ENCODE measurements at regions not wholly inside any gene's neighbourhood (a gene's known extent, or its start where the extent isn't known, plus 50 kb on each side); places are given as distances from the start of the nearest gene placed in this dataset.
"Not testable (repeated sequence)": the region's sequence is repeated elsewhere in the genome, so short reads cannot be mapped to it uniquely, and the experiment has no call there.

GRCh38 chrX:1853916-1854315 is 239.1 kb downstream of the ASMT start:
- no peak for DNase-seq

GRCh38 chrX:1854861-1855260 is 240.0 kb downstream of the ASMT start:
- not testable (repeated sequence) for DNase-seq

- not testable (repeated sequence) for DNase-seq
These were observed 244.4 kb downstream of the ASMT start for GRCh38 chrX:1859266-1859665.

- no peak for DNase-seq
These were observed 246.2 kb downstream of the ASMT start for GRCh38 chrX:1860936-1861594.

- not testable (repeated sequence) for DNase-seq
These were observed 249.1 kb downstream of the ASMT start for GRCh38 chrX:1863995-1864394.

GRCh38 chrX:1870421-1870820 is 255.6 kb downstream of the ASMT start:
- DNase-seq: no peak

GRCh38 chrX:1871887-1872286 is 257.0 kb downstream of the ASMT start:
- no peak for DNase-seq

GRCh38 chrX:1873671-1874070 is 258.8 kb downstream of the ASMT start:
- no peak for DNase-seq

GRCh38 chrX:1874416-1874815 is 259.6 kb downstream of the ASMT start:
- no peak for DNase-seq

GRCh38 chrX:1874899-1875298 is 260.0 kb downstream of the ASMT start:
- DNase-seq: no peak

- DNase-seq: no peak
These were observed 261.2 kb downstream of the ASMT start for GRCh38 chrX:1876041-1876440.

GRCh38 chrX:1877780-1878179 is 262.9 kb downstream of the ASMT start:
- no peak for DNase-seq

GRCh38 chrX:1880884-1881817 is 266.3 kb downstream of the ASMT start:
- not testable (repeated sequence) for DNase-seq

GRCh38 chrX:1883772-1884171 is 268.9 kb downstream of the ASMT start:
- DNase-seq: no peak

- DNase-seq: no peak
These were observed 269.6 kb downstream of the ASMT start for GRCh38 chrX:1884446-1884845.

GRCh38 chrX:1885116-1885515 is 270.3 kb downstream of the ASMT start:
- no peak for DNase-seq

GRCh38 chrX:1888305-1888704 is 273.4 kb downstream of the ASMT start:
- not testable (repeated sequence) for DNase-seq

GRCh38 chrX:1894026-1894294 is 279.1 kb downstream of the ASMT start:
- no peak for DNase-seq

GRCh38 chrX:1894740-1895139 is 279.9 kb downstream of the ASMT start:
- no peak for DNase-seq

- no peak for DNase-seq
These were observed 280.7 kb downstream of the ASMT start for GRCh38 chrX:1895583-1895982.

GRCh38 chrX:1899841-1900240 is 285.0 kb downstream of the ASMT start:
- no peak for DNase-seq

- no peak for DNase-seq
These were observed 288.0 kb downstream of the ASMT start for GRCh38 chrX:1902901-1903235.

GRCh38 chrX:1903236-1903935 is 288.5 kb downstream of the ASMT start:
- DNase-seq: no peak

GRCh38 chrX:1904663-1905218 is 289.9 kb downstream of the ASMT start:
- DNase-seq: no peak
